Cardiac septum (tissue), 1 donor: ENCODE measurements at regions not wholly inside any gene's neighbourhood (a gene's known extent, or its start where the extent isn't known, plus 50 kb on each side); places are given as distances from the start of the nearest gene placed in this dataset.

Experiments used
- DNase-seq: peaks from one replicate; pipeline ENCODE4 v3.0.0-alpha.2; 2020; ENCODE audit warnings: low spot score
- intact Hi-C: fragments of 100-400 bp; cut with DNase I; formaldehyde crosslinking; loops from one replicate; pipeline ENCODE4 v1.14.0; 2022
- donor health status: DM: no; HTN: no; CAD: no.

DNA sequence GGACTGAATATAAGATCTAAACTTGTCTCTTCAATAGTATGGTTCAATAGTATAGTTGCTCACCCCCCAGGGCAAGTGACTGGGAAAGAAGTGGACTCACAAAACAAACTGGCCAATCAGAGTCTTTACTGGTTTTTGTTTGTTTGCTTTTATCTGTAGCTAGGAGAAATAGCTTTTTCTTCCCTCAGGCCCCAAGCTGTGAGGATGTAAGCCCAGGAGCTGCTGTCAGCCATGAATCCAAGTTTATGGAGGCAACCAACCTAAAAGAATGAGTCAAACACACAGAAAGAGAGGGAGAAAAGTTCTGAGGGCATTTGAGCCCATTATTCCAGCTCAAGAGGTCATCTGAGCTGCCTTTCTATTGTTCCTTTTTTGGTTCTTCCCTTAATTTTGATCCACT is 375.3 kb downstream of the BCAT1 start:
- intact Hi-C loops: no loop called here
- DNase-seq: no peak

DNA sequence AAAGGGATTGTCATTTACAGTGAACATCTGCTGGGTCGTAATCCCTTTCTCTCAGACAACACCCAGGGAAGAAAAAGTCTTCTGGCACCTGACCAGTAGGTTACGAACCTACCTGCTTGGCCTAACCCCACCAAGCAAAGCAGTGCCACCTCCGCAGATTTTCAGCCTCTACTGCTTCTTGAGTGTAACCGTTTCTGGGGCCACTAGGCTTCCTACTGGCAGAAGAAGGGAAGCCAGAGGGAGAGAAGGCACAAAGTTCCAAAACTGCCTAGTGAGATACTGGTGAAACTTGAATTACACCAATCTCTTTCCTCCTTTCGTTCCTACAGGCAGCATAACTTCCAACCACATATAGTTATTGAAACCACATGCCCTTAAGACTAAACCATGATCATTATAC is 383.6 kb downstream of the BCAT1 start:
- intact Hi-C loops: no loop called here
- no peak for DNase-seq

DNA sequence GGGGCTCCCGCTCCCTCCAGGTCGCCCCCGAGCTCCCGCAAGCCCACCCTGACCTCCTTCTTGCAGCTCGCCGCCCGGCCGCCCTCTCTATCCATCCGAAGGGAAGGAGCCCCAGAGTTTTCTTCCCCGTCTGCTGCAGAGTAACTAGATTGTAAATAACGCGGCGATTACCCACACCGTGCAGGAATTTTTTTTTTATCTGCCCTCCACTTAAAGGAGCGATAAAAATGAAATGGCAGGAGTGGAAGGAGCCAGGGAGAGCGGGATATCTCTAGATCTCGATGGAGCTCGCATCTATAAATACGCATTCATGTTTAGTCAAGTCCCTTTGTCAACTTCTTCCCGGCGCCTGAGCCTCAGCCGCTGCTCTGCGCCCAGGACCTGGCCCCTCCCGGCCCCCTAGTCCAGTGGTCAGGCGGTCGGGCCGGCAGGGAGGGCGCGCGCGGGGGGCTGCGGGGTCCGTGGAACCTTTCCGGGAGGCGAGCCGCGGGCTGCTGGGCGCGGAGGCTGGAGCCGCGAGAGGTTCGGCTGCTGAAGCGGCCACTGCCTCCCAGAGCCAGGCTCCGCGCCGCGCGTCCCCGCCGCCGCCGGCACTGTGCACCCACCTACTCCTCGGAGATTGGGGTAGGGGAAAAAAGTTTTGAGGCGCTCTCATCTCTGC is 386.0 kb downstream of the BCAT1 start:
- no peak for DNase-seq
- intact Hi-C loops: no loop called here

DNA sequence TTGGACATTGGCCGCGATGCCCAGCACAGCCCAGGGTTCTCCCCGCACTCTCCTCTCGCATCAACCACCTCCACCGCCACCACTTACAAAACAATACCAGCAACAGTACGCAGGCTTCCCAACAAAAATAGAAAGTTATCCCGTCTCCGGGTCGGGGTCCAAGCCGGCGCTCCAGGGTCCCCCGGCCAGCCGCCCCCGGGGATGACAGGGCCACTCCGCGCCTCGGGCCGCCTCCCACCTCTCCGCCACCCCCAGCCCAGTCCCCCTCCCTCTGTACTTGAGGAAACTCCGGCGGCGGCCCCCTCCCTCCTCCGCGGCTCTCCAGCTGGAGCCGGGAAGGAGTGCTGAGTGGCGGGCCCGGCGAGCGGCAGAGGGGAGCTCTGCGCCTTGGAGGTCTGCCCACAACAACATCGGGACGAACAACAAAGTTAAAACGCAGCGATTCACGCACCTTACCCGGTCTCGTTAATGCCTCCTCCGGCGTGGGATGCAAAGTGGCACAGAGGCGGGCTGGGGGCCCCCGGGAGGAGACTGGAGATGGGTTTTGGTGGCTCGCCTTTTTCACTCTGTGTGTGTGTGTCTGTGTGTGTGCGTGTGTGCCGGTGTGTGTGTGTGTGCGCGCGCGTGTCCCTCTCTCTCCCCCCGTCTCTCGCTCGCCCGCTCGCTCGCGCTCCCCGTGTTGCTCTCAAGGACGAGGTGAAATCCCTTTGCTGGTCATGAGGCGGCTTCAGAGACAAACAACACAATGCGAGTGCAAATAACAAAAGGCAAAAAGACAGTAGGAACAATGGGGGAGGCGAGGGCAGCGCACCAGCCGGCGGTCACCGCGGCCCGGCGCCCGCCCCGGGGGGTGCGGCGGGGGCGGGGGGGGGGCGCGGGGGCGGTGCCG is 386.8 kb downstream of the BCAT1 start:
- DNase-seq: no peak
- intact Hi-C loops: no loop called here

- no peak for DNase-seq
- intact Hi-C loops: no loop called here
Measured at GRCh38 chr12:24561411-24561871, 387.5 kb downstream of the BCAT1 start.

DNA sequence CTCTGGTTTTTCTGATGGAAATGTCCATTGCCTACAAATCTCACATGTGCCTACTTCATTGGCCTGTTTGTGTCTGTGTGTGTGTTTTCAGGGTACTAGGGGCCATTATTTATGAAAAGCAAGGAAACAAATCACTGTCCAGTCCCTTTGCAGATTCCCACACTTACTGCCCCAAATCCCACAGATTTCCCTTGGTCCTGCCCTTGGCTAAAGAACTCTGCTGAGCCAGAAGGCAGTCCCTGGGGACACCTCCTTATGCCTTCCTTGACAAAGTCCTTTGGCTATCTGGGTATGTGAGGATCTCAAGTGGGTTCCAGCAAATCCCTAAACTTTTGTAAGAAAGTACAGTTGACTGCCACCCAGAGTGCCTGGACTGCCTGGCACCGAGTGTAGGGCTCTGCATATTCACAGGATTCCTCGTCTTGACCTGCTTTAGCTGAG is 388.1 kb downstream of the BCAT1 start:
- intact Hi-C loops: no loop called here

GRCh38 chr12:24560192-24560775 is 388.6 kb downstream of the BCAT1 start:
- no peak for DNase-seq
- intact Hi-C loops: no loop called here

More for the DNA sequence above, 388.1 kb downstream of the BCAT1 start:
- no peak for DNase-seq

GRCh38 chr12:24557738-24558137 is 391.2 kb downstream of the BCAT1 start:
- no peak for DNase-seq
- intact Hi-C loops: no loop called here

- intact Hi-C loops: no loop called here
- no peak for DNase-seq
Measured at GRCh38 chr12:24555730-24556129, 393.2 kb downstream of the BCAT1 start.

DNA sequence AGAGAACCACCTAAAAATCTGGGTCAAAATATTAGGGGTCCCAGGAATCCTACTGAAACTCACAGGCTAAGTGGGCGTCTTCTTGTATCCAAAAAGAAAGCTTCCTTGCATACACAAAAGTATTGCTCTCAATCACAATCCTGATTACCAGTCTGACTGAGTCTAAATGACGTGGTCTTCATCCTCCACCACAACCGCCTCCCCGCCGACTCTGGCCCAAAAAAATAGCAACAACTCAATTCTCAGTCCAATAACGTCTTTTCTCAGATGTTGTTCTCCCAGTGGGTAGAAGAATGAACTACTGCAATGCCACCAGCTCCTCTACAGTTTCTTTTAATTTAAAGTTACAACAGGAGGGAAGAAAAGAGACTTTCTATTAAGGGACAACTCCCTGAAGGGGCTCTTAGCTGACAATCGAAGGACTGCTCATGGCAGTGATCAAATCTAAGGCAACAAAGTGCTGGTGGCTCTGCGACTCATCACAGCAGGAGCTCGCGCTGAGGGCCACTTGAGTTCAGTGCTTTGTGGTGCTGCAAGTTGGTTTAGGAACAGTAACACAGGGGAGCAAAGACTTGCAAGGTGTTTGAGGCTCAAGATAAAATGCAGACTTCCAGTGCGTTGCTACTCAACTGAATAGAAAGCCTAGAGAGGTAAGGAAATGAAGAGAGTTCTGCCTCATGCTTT is 394.1 kb downstream of the BCAT1 start:
- intact Hi-C loops: no loop called here
- DNase-seq: no peak

DNA sequence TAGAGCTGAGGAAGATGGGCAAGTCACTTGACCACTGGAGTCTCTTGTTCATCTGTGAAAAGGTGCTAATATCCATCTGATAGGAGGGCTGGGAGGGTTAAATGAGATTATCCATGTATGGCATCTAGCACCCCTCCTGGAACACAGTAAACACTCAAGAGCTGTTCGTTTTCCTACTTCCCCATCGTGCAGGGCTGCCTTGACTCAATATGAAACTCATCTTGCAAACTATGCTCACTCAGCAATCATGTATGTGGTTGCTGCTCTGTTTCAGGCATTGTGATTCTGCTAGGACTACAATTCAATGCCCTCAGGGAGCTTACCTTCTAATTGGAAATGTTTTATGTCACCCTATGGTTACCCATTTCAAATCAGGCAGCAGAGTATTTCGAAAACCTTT is 395.6 kb downstream of the BCAT1 start:
- intact Hi-C loops: no loop called here
- DNase-seq: no peak

DNA sequence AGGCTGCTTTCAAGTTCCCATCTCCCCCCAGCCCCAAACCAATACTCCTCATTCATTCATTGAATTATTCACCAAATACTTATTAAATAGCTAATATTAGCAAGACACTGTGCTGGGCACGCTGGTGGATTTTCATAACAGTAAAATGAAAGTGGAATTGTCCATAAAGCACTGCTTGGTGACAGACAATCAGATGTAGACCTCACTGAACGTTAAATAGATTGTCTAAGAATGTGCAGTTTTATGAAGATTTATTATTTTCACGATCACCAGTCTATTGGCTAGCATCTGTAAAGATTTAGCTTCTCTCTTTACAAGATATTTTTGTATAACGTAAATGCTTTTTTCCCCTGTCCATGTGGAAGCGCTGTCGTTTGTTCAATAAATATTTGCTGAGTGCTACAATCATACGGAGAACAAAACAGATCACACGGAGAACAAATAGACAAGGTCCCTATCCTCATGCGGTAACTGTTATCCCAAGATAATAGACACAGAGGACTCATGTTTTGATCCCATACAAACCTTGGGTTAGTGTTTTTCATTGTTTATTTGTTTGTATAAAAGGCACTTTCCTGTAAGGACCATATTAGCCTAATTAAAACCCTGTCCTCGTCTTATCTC is 397.6 kb downstream of the BCAT1 start:
- intact Hi-C loops: no loop called here
- no peak for DNase-seq

DNA sequence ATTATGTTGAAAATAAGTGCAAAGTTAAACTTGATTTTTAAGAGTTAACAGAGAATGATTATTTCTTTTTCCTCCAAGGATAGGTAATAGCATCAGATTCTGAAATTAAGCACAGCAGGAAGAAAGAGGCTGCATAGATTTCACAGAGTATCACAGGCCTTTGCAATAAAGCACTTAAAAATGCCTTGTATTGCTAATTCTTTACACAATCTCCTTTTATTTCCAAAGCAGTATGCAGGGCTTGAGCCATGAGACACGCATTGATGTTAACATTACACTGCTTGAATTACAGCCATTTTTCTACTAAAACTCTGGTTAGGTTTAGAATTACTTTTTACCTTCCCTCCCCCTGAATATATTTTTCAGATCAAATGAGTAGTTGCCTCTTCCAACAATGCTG is 398.3 kb downstream of the BCAT1 start:
- DNase-seq: no peak
- intact Hi-C loops: no loop called here

- no peak for DNase-seq
- intact Hi-C loops: no loop called here
Measured at GRCh38 chr12:24546661-24547060, 402.2 kb downstream of the BCAT1 start.

- DNase-seq: no peak
- intact Hi-C loops: no loop called here
Measured at GRCh38 chr12:24546084-24546483, 402.8 kb downstream of the BCAT1 start.

GRCh38 chr12:24544368-24544767 is 404.5 kb downstream of the BCAT1 start:
- DNase-seq: no peak
- intact Hi-C loops: no loop called here

GRCh38 chr12:24541193-24541871 is 407.6 kb downstream of the BCAT1 start:
- DNase-seq: no peak
- intact Hi-C loops: no loop called here

- intact Hi-C loops: no loop called here
- DNase-seq: no peak
Measured at GRCh38 chr12:24539646-24540045, 409.3 kb downstream of the BCAT1 start.
